DND-41 (cell line): ENCODE measurements at regions not wholly inside any gene's neighbourhood (a gene's known extent, or its start where the extent isn't known, plus 50 kb on each side); places are given as distances from the start of the nearest gene placed in this dataset.

Experiments
- CTCF ChIP-seq: IDR thresholded peaks from 2 replicates; pipeline ENCODE4 v1.5.1; 2012; ENCODE audit warnings: borderline replicate concordance, low read length, moderate library complexity, mild to moderate bottlenecking; ENCODE audit not compliant: poor library complexity, severe bottlenecking; ENCODE audit errors: extremely low read depth
- EZH2 ChIP-seq: IDR thresholded peaks from 3 replicates; pipeline ENCODE4 v1.6.1; 2012; ENCODE audit warnings: borderline replicate concordance, low read depth, mild to moderate bottlenecking, moderate library complexity, low read length, inconsistent platforms; ENCODE audit not compliant: severe bottlenecking

GRCh38 chr6:15881150-15881549 lies 218.3 kb upstream of the DTNBP1 start:
- TF ChIP-seq CTCF: no peak
- no peak for TF ChIP-seq EZH2
